A673 (cell line): ENCODE measurements at regions not wholly inside any gene's neighbourhood (a gene's known extent, or its start where the extent isn't known, plus 50 kb on each side); places are given as distances from the start of the nearest gene placed in this dataset.

ENCODE experiments used
- BruUV-seq: library from RNA; stranded (reverse); fragments of 400-500 nt; replicated peaks from 2 replicates; lab custom pipeline; 2021; lab: Mats Ljungman, UMichigan
- CTCF ChIA-PET: fragments of 300-600 bp; sonication (Branson Sonifier 250); formaldehyde crosslinking; loops from one replicate; lab custom pipeline; 2022; ENCODE audit warnings: antibody characterized with exemption; lab: Charles Lee
- POLR2A ChIA-PET: fragments of 300-600 bp; sonication (Branson Sonifier 250); formaldehyde crosslinking; loops from one replicate; lab custom pipeline; 2022; ENCODE audit warnings: antibody characterized with exemption; ENCODE audit not compliant: low non-redundant PET; lab: Charles Lee
- DNase-seq: peaks from one replicate; pipeline ENCODE4 v3.0.0-alpha.2; 2015; ENCODE audit warnings: low spot score
- H3K27ac ChIP-seq: fragments of 200-600 bp; sonication (generic); 2 replicates; pipeline ENCODE4 v1.5.1; 2016; ENCODE audit warnings: mixed run types, low read depth, mild to moderate bottlenecking, mixed read lengths, antibody characterized with exemption, low read length; ENCODE audit not compliant: poor library complexity, severe bottlenecking
- H3K27me3 ChIP-seq: fragments of 200-600 bp; sonication (generic); replicated peaks from 2 replicates; pipeline ENCODE4 v1.6.1; 2017; ENCODE audit warnings: mixed run types, low read depth, mild to moderate bottlenecking, mixed read lengths, antibody characterized with exemption, low read length; ENCODE audit not compliant: insufficient read depth, poor library complexity
- H3K36me3 ChIP-seq: fragments of 200-600 bp; sonication (generic); 2 replicates; pipeline ENCODE4 v1.6.1; 2016; ENCODE audit warnings: mixed run types, mild to moderate bottlenecking, mixed read lengths, antibody characterized with exemption, low read length; ENCODE audit not compliant: insufficient read depth, poor library complexity, severe bottlenecking
- H3K4me1 ChIP-seq: fragments of 200-600 bp; sonication (generic); 2 replicates; pipeline ENCODE4 v1.6.1; 2017; ENCODE audit warnings: mixed run types, mild to moderate bottlenecking, mixed read lengths, antibody characterized with exemption, low read length; ENCODE audit not compliant: insufficient read depth, poor library complexity, severe bottlenecking
- H3K4me3 ChIP-seq: fragments of 200-600 bp; sonication (generic); 2 replicates; pipeline ENCODE4 v1.5.1; 2016; ENCODE audit warnings: low read depth, mixed run types, mild to moderate bottlenecking, mixed read lengths, low read length; ENCODE audit not compliant: poor library complexity, severe bottlenecking
- H3K9me3 ChIP-seq: fragments of 200-600 bp; sonication (generic); 2 replicates; pipeline ENCODE4 v1.6.1; 2016; ENCODE audit warnings: mixed run types, low read depth, mild to moderate bottlenecking, mixed read lengths, antibody characterized with exemption, low read length; ENCODE audit not compliant: poor library complexity, severe bottlenecking
- CTCF ChIP-seq: fragments of 300-800, 200-600 bp; sonication (generic); conservative IDR thresholded peaks from 2 replicates; pipeline ENCODE4 v1.5.1; 2017; ENCODE audit warnings: low read depth, mild to moderate bottlenecking, antibody characterized with exemption, low read length, moderate library complexity, mixed read lengths
- EZH2 ChIP-seq: fragments of 200-600 bp; sonication (generic); IDR thresholded peaks from 2 replicates; pipeline ENCODE4 v1.6.1; 2017; ENCODE audit warnings: borderline replicate concordance, low read depth, mild to moderate bottlenecking, mixed read lengths, antibody characterized with exemption, low read length; ENCODE audit not compliant: poor library complexity, severe bottlenecking
- intact Hi-C: fragments of 100-400 bp; cut with micrococcal nuclease; formaldehyde crosslinking; loops from one replicate; pipeline ENCODE4 v1.10.0; 2022; ENCODE audit not compliant: unreplicated experiment

- no peaks in the 10 kb centered on the region for H3K27me3 ChIP-seq
- TF ChIP-seq CTCF (no peak), EZH2 (no peak)
- peaks cover 12% of the 10 kb centered on the region for H3K9me3 ChIP-seq
- ChIA-PET CTCF (no interaction called here), POLR2A (no interaction called here)
- DNase-seq = no peak
- no peaks in the 10 kb centered on the region for H3K4me1 ChIP-seq
- no TSS peak for BruUV-seq
- H3K36me3 ChIP-seq = no peaks in the 10 kb centered on the region
- intact Hi-C loops = no loop called here
- no peak overlapping the region for H3K4me3 ChIP-seq
- H3K27ac ChIP-seq = no peak overlapping the region
Measured at GRCh38 chr19:20256606-20257005, 89.6 kb downstream of the ZNF486 start.

DNA sequence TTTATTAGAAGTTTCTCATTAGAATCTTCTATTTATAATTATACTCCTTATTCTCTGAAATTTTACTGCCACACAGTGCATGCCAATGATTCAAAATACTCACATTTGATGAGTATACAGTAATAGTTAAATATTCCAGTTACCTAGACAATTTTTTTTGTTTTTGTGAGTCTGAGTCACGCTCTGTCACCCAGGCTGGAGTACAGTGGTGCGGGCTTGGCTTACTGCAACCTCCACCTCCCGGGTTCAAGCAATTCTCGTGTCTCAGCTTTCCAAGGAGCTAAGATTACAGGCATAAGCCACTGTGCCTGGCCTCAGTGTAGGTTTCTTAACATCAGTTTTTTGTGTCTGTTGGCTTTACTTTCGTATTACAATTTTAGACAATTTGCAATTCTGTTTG, 87.1 kb downstream of the ZNF486 start:
- no peak overlapping the region for H3K27ac ChIP-seq
- no peak overlapping the region for H3K4me3 ChIP-seq
- intact Hi-C loops = no loop called here
- ChIA-PET POLR2A (no interaction called here), CTCF (no interaction called here)
- no TSS peak for BruUV-seq
- no peaks in the 10 kb centered on the region for H3K4me1 ChIP-seq
- H3K9me3 ChIP-seq = peaks cover 8% of the 10 kb centered on the region
- no peak for TF ChIP-seq CTCF
- TF ChIP-seq EZH2 = no peak
- H3K27me3 ChIP-seq = no peaks in the 10 kb centered on the region
- no peaks in the 10 kb centered on the region for H3K36me3 ChIP-seq
- DNase-seq = no peak

DNA sequence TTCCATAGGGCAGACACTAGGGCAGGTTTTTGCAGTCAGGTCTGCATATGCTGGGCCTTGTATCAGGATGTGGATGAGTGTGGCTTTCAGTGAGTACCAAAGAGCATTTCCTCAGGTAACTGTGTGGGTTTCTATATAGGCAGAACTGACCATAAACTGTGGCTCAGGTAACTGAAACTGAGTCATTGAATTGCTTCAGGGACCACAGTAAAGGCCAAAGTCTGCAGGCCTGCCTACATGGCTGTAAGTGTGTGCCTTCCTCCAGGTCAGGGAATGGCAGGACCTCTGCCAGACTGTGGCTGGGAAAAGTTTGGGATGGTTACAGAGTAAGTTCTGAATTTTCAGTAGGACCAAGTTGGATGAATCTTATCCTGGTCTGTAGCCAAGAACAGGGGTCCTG, 85.6 kb downstream of the ZNF486 start:
- POLR2A ChIA-PET = no interaction called here
- no peak for DNase-seq
- no peak overlapping the region for H3K27ac ChIP-seq
- CTCF ChIA-PET = no interaction called here
- no peaks in the 10 kb centered on the region for H3K36me3 ChIP-seq
- TF ChIP-seq CTCF (no peak), EZH2 (no peak)
- H3K4me1 ChIP-seq = no peaks in the 10 kb centered on the region
- no peak overlapping the region for H3K4me3 ChIP-seq
- H3K27me3 ChIP-seq = no peaks in the 10 kb centered on the region
- no TSS peak for BruUV-seq
- peaks cover 13% of the 10 kb centered on the region for H3K9me3 ChIP-seq
- intact Hi-C loops = no loop called here
